Superior temporal gyrus (tissue), 1 donor: ENCODE measurements at regions not wholly inside any gene's neighbourhood (a gene's known extent, or its start where the extent isn't known, plus 50 kb on each side); places are given as distances from the start of the nearest gene placed in this dataset.

Experiments
- DNase-seq: peaks from one replicate; pipeline ENCODE4 v3.0.0-alpha.2; 2016; ENCODE audit errors: extremely low spot score

GRCh38 chr6:62474793-62475192, 188.8 kb upstream of the KHDRBS2 start:
- DNase-seq, result no peak

- DNase-seq, result no peak
Observed at GRCh38 chr6:62466607-62467006, 180.6 kb upstream of the KHDRBS2 start.

- no peak for DNase-seq
Observed at GRCh38 chr6:62465206-62465605, 179.2 kb upstream of the KHDRBS2 start.

DNA sequence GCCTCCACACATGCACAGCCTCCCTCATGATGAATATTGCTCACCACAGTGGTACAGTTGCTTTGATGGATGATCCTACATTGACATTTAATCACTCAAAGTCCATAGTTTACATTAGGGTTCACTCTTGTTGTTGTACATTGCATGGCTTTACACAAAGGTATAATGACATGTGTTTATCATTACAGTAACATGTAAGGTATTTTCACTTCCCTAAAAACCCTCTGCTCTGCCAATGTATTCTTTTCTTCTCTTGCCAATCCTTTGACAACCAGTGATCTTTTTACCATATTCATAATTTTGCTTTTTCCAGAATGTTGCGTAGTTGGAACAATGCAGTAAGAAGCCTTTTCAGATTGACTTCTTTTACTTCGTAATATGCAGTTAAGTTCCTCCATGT, 166.6 kb upstream of the KHDRBS2 start:
- DNase-seq, result no peak

DNA sequence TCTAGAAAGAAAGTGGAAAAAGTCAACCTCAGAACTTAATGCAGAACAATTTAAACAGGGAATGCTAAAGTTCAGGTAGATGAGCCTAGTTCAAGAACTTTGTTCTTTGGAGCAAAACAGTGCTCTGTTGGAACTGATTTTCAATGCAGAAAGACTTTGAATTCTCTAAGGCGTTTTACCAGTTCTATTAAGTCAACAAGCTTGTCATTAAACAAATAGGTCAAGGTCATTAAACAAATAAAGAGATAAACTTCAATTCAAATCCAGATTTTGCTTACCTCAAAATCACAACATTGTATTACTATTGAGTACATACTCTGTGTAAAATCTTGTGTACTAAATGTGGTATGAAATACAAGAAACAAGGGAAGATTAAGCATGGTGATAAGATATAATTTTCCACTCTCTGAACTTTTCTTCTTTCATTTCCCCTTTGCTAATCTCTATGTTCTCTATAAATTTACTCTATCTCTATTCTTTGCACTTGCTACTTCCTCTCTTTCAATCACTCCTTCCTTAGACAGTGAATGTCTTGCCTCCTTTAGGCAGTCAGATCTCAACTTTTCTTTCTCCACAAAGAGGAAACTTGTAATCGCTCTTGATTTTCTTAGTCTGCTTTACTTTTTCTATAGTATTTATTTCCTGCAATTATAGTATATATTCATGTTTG, 160.8 kb upstream of the KHDRBS2 start:
- DNase-seq, result no peak

- no peak for DNase-seq
Observed at GRCh38 chr6:62445521-62445920, 159.5 kb upstream of the KHDRBS2 start.

GRCh38 chr6:62441182-62441581, 155.2 kb upstream of the KHDRBS2 start:
- no peak for DNase-seq

GRCh38 chr6:62429781-62430180, 143.8 kb upstream of the KHDRBS2 start:
- no peak for DNase-seq

DNA sequence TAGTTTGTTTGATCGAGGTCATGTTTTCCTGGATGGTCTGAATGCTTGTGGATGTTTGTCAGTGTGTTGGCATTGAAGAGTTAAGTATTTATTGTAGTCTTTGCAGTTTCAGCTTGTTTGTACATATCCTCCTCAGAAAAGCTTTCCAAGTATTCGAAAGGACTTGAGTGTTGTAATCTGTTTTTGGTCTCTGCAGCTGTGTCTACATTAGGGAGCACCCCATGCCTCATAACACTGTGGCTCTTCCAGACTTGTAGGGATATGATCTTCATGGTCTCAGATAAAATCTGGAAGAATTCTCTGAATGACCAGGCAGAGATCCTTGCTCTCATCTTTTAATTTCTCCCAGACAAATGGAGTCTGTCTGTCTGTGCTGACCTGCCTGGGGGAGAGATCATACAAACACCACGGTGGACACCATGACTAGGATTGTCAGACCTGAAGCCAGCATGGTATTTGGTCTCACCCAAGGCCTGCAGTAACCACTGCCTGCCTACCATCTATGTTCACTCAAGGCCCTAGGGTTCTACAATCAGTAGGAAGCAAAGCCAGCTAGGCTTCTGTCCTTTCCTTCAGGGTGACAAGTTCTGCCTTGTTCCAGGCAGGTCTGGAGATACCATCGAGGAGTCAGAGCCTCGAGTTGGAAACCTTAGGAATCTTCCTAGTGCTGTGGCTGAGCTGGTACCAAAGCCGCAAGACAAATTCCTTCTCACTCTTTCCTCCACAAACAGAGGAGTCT, 114.7 kb upstream of the KHDRBS2 start:
- no peak for DNase-seq

GRCh38 chr6:62393608-62394007, 107.6 kb upstream of the KHDRBS2 start:
- no peak for DNase-seq

GRCh38 chr6:62392291-62392690, 106.3 kb upstream of the KHDRBS2 start:
- DNase-seq, result no peak

DNA sequence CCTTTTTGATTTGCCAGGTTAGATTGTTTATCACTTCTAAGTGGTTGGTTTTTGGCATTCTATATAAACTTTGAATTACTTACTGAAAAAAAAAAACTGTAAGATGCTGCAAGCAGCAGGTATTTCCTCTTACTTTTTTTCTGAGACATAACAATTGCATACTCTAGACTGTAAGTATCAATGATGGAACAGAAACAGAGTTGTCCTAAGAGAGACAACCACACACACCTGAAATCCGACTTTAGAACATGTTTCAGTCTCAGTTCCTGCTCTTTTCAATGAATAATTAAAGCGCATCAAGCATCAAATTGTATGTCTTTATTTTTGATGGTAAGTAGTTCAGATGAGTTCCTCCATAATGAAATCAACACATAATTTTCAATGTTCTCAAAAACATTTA, 105.3 kb upstream of the KHDRBS2 start:
- DNase-seq, result no peak

DNA sequence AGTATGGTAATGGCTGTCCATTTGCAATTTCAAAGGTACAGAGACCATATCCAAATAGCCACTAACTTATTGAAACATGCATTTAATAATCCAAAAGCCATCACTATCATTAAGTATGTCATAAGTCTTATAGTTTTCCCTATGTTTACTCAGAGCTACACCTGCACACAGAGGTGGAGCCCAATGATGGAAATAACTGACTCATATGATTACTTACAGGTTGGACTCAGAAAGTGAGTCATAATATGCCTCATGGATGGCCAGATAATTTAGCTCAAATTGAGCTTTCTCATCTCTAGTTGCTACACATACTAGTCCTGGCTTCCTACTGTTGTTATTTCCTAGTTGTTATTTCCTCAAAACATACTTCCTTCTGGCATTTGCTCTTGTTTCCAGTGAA, 104.4 kb upstream of the KHDRBS2 start:
- DNase-seq, result no peak

- DNase-seq, result no peak
Observed at GRCh38 chr6:62371453-62372210, 85.6 kb upstream of the KHDRBS2 start.

GRCh38 chr6:62367601-62368000, 81.6 kb upstream of the KHDRBS2 start:
- no peak for DNase-seq

GRCh38 chr6:62362097-62362496, 76.1 kb upstream of the KHDRBS2 start:
- DNase-seq, result no peak

DNA sequence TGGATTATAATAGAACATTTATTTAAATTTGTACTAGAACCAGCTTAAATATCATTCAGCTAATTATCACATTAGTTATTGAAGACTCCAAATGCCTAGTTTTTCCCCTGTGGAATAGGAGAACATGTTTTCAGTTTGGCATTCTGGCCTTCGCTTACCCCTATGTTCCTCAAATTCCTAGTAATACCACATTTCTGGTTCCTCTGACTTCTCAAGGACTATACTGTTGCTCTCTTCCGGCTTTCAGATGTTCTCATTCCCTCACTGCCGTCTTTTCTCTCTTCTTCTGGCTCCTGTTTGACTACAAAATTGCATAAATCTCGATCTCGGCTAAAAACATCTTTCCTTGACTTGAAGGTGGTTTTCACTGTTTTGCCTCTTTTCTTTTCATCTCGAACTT, 71.8 kb upstream of the KHDRBS2 start:
- DNase-seq, result no peak

- no peak for DNase-seq
Observed at GRCh38 chr6:62354261-62354660, 68.2 kb upstream of the KHDRBS2 start.

DNA sequence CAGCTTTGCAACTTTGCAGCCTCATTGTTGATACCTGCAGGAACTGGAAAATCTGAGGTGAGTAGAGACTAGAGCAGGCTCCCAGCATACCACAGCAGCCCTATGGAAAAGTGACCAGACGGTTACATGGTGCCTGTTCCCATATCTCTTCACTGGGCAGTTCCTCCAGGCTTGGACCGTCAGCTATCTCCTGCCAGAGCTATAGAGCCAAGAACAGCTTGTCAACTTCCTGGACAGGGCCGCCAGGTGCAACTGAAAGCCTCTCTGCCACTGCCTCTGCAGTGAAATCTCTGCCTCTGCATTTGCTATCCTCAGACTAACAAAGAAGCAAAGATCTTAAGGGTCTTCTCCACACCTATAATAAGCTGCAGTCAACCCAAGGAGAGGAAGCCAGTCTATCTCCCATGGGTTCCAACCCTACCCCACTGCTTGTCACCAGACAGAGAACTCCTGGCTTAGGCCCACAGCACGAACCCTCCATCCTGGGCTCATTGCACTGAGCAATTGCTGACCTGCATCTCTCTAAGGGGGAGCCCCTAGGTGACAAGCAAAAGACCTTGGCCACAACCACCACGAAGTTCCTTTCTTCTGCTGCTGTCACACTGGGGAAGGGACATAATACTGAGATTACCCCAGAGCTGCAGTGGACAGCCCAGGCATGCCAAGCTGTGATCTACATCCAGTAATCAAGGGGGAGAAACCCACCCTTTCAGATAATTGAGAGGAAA, 60.1 kb upstream of the KHDRBS2 start:
- no peak for DNase-seq

DNA sequence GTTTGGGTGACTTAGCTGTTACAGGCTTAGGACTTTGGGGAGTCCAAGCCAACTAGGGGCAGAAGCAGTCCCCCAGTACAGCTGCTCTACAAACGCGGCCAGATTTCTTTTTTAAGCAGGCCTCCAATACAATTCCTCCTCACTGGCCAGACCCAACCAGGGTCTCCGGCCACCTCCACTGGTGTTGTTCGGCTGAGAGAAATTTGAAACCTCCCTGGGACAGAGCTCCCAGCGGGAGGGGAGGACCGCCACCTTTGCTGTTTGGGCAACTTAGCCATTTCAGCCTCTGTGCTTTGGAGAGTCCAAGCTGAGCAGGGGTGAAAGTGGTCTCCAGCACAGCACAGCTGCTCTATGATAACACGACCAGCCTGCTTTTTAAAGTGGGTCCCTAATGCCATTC, 59.4 kb upstream of the KHDRBS2 start:
- no peak for DNase-seq

GRCh38 chr6:62344850-62345249, 58.8 kb upstream of the KHDRBS2 start:
- no peak for DNase-seq

DNA sequence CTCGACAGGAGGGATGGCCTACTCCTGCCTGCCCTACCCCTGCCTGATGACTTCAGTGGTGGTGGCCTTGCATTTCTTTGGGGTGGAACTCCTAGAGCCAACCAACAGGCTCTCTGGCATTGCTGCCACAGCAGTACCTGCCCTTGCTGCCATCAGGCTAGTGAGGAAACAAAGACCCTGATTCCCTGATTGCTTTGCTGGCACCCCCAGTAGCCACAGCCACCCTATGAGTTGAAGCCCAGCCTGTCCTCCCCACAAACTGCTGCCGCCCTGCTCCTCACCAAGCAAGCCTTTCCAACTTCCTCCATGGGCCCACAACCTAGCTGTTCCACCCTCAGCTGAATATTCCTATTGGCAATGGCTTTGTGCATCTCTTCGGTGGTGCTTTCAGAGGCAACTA, 52.5 kb upstream of the KHDRBS2 start:
- DNase-seq, result no peak
